ENCODE measurements at regions not wholly inside any gene's neighbourhood (a gene's known extent, or its start where the extent isn't known, plus 50 kb on each side); places are given as distances from the start of the nearest gene placed in this dataset.

DNA sequence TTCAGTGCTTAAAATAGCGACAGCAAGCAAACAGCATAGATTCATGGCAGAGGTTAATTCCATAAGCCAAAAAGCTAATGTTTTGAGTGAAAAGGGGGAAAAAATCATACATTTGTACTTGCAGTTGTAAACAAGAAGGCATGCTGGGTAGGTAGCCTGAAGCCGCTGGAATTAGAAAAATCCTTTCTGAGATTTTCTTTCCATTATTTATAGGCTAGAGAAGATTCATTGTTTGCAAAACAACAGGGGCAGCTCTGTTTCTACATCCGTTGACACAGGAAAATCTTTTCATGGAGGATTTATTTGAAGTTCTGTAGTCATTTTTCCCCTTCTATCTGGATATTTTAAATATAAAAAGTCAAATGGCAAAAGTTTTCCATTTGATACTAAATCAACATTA lies 843.9 kb downstream of the QKI start:
- Mint-ChIP-seq H3K4me1 (ENCODE audit: low read depth, unreplicated experiment) (no peaks in the 10 kb centered on the region), H3K36me3 (ENCODE audit: low read depth, unreplicated experiment) (no peaks in the 10 kb centered on the region), H3K27me3 (ENCODE audit: low read depth, unreplicated experiment) (no peaks in the 10 kb centered on the region), H3K9me3 (ENCODE audit: unreplicated experiment) (no peaks in the 10 kb centered on the region), H3K4me3 (ENCODE audit: unreplicated experiment) (no peak overlapping the region), H3K27ac (ENCODE audit: unreplicated experiment) (no peak overlapping the region)
- H4K20me1 ChIP-seq (ENCODE audit: insufficient read depth, low read length) = no peaks in the 10 kb centered on the region
- DNase-seq (ENCODE audit: low read depth) (no peak), FAIRE-seq (no peak)
- no peak overlapping the region for H3K4me3 ChIP-seq (ENCODE audit: insufficient read depth, low read depth, low read length)
- no peaks in the 10 kb centered on the region for H3K27me3 ChIP-seq (ENCODE audit: insufficient read depth, low read length)
- H3K36me3 ChIP-seq (ENCODE audit: insufficient read depth, low read length) = no peaks in the 10 kb centered on the region
- H3K9ac ChIP-seq (ENCODE audit: low read length) = no peak overlapping the region
- no peak overlapping the region for H3K4me2 ChIP-seq (ENCODE audit: low read length)
- no peaks in the 10 kb centered on the region for H3K9me3 ChIP-seq (ENCODE audit: insufficient read depth, low read depth, low read length)
- no peak overlapping the region for H2AFZ ChIP-seq (ENCODE audit: low read depth, low read length)
- H3K4me1 ChIP-seq (ENCODE audit: insufficient read depth, low read length) = no peaks in the 10 kb centered on the region
- no peak overlapping the region for H3K27ac ChIP-seq (ENCODE audit: low read depth, low read length)
- H3K79me2 ChIP-seq (ENCODE audit: insufficient read depth, low read length) = no peaks in the 10 kb centered on the region
- TF ChIP-seq, protein P1, sequence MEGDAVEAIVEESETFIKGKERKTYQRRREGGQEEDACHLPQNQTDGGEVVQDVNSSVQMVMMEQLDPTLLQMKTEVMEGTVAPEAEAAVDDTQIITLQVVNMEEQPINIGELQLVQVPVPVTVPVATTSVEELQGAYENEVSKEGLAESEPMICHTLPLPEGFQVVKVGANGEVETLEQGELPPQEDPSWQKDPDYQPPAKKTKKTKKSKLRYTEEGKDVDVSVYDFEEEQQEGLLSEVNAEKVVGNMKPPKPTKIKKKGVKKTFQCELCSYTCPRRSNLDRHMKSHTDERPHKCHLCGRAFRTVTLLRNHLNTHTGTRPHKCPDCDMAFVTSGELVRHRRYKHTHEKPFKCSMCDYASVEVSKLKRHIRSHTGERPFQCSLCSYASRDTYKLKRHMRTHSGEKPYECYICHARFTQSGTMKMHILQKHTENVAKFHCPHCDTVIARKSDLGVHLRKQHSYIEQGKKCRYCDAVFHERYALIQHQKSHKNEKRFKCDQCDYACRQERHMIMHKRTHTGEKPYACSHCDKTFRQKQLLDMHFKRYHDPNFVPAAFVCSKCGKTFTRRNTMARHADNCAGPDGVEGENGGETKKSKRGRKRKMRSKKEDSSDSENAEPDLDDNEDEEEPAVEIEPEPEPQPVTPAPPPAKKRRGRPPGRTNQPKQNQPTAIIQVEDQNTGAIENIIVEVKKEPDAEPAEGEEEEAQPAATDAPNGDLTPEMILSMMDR (IDR thresholded peaks at IDR 0.05; ENCODE audit: insufficient read depth, low read depth, low read length) = no peak
- no peak for TF ChIP-seq EZH2 (IDR thresholded peaks at IDR 0.05; ENCODE audit: insufficient read depth, low read length)

DNA sequence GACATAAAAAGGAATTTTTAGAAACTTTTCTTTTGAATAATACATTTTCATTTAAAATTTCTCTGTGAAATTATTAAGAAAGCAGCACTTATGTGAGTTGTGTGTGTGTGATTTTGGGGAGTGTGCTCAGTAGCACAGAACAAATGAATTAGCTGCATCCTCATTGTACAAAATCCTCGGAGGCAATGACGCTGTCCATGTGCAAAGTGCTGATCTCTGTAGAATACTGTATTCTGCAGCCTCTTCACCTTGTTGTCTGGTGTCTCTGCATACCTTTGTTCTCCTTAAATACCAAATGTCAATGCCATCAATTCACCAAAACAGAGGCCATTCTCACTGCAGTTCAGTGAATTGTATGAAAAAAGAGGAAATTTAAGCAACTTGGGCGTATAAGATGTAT lies 838.4 kb downstream of the QKI start:
- Mint-ChIP-seq H3K27me3 (ENCODE audit: low read depth, unreplicated experiment) (no peaks in the 10 kb centered on the region), H3K4me3 (ENCODE audit: unreplicated experiment) (no peak overlapping the region), H3K4me1 (ENCODE audit: low read depth, unreplicated experiment) (peaks cover under 1% of the 10 kb centered on the region), H3K27ac (ENCODE audit: unreplicated experiment) (no peak overlapping the region), H3K36me3 (ENCODE audit: low read depth, unreplicated experiment) (no peaks in the 10 kb centered on the region), H3K9me3 (ENCODE audit: unreplicated experiment) (no peaks in the 10 kb centered on the region)
- Histone ChIP-seq H2AFZ (ENCODE audit: low read depth, low read length) (no peak overlapping the region), H3K79me2 (ENCODE audit: insufficient read depth, low read length) (no peaks in the 10 kb centered on the region), H3K4me2 (ENCODE audit: low read length) (no peak overlapping the region), H3K4me1 (ENCODE audit: insufficient read depth, low read length) (no peaks in the 10 kb centered on the region), H3K27ac (ENCODE audit: low read depth, low read length) (no peak overlapping the region), H3K36me3 (ENCODE audit: insufficient read depth, low read length) (no peaks in the 10 kb centered on the region), H4K20me1 (ENCODE audit: insufficient read depth, low read length) (no peaks in the 10 kb centered on the region), H3K27me3 (ENCODE audit: insufficient read depth, low read length) (no peaks in the 10 kb centered on the region), H3K9me3 (ENCODE audit: insufficient read depth, low read depth, low read length) (no peaks in the 10 kb centered on the region), H3K9ac (ENCODE audit: low read length) (no peak overlapping the region), H3K4me3 (ENCODE audit: insufficient read depth, low read depth, low read length) (no peak overlapping the region)
- TF ChIP-seq, protein P1 (IDR thresholded peaks at IDR 0.05; ENCODE audit: insufficient read depth, low read depth, low read length) = no peak
- TF ChIP-seq EZH2 (IDR thresholded peaks at IDR 0.05; ENCODE audit: insufficient read depth, low read length) = no peak
- FAIRE-seq = no peak
- DNase-seq (ENCODE audit: low read depth) = peak; percentile 5

DNA sequence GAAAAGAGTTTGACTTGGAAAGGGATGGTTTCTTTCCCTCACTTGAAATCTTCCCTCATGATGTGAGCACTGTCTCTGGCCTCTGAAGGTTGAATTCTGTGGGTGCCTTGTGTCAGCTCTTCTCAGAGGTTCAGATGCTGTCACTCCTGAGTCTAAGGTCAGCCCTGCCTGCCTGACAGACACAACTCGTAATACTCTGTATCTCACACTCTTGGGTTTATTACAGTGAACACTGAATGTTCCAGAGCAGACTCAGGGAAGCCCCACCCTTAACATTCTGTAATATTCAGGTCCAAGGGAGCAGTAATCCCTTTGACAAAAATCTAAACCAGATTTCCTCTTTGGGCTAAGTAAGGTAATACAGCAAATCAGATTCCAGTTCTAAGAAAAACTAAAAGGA lies 837.8 kb downstream of the QKI start:
- no peak for FAIRE-seq
- peaks cover 4% of the 10 kb centered on the region for H3K4me1 ChIP-seq (ENCODE audit: insufficient read depth, low read length)
- no peaks in the 10 kb centered on the region for H4K20me1 ChIP-seq (ENCODE audit: insufficient read depth, low read length)
- Mint-ChIP-seq H3K27ac (ENCODE audit: unreplicated experiment) (no peak overlapping the region), H3K27me3 (ENCODE audit: low read depth, unreplicated experiment) (no peaks in the 10 kb centered on the region), H3K4me1 (ENCODE audit: low read depth, unreplicated experiment) (peaks cover 6% of the 10 kb centered on the region), H3K4me3 (ENCODE audit: unreplicated experiment) (no peak overlapping the region), H3K36me3 (ENCODE audit: low read depth, unreplicated experiment) (no peaks in the 10 kb centered on the region), H3K9me3 (ENCODE audit: unreplicated experiment) (no peaks in the 10 kb centered on the region)
- H3K4me3 ChIP-seq (ENCODE audit: insufficient read depth, low read depth, low read length) = no peak overlapping the region
- TF ChIP-seq, protein P1 (IDR thresholded peaks at IDR 0.05; ENCODE audit: insufficient read depth, low read depth, low read length) = no peak
- TF ChIP-seq EZH2 (IDR thresholded peaks at IDR 0.05; ENCODE audit: insufficient read depth, low read length) = no peak
- no peak overlapping the region for H2AFZ ChIP-seq (ENCODE audit: low read depth, low read length)
- H3K4me2 ChIP-seq (ENCODE audit: low read length) = no peak overlapping the region
- H3K36me3 ChIP-seq (ENCODE audit: insufficient read depth, low read length) = no peaks in the 10 kb centered on the region
- no peak overlapping the region for H3K9ac ChIP-seq (ENCODE audit: low read length)
- H3K79me2 ChIP-seq (ENCODE audit: insufficient read depth, low read length) = no peaks in the 10 kb centered on the region
- no peaks in the 10 kb centered on the region for H3K9me3 ChIP-seq (ENCODE audit: insufficient read depth, low read depth, low read length)
- H3K27me3 ChIP-seq (ENCODE audit: insufficient read depth, low read length) = no peaks in the 10 kb centered on the region
- DNase-seq (ENCODE audit: low read depth) = no peak
- no peak overlapping the region for H3K27ac ChIP-seq (ENCODE audit: low read depth, low read length)
